Fibroblast of mammary gland (primary cell): ENCODE measurements at regions not wholly inside any gene's neighbourhood (a gene's known extent, or its start where the extent isn't known, plus 50 kb on each side); places are given as distances from the start of the nearest gene placed in this dataset.

Experiments
- DNase-seq: peaks from one replicate; pipeline ENCODE4 v3.0.0-alpha.2; 2010; ENCODE audit warnings: low read depth
- H3K4me3 ChIP-seq: 2 replicates; pipeline ENCODE4 v1.5.1; 2011; ENCODE audit warnings: low read depth, mild to moderate bottlenecking, low read length, moderate library complexity; ENCODE audit not compliant: control insufficient read depth
- CTCF ChIP-seq: conservative IDR thresholded peaks from 2 replicates; pipeline ENCODE4 v1.5.1; 2011; ENCODE audit warnings: low read depth, low read length, inconsistent platforms; ENCODE audit not compliant: control insufficient read depth, insufficient read depth

DNA sequence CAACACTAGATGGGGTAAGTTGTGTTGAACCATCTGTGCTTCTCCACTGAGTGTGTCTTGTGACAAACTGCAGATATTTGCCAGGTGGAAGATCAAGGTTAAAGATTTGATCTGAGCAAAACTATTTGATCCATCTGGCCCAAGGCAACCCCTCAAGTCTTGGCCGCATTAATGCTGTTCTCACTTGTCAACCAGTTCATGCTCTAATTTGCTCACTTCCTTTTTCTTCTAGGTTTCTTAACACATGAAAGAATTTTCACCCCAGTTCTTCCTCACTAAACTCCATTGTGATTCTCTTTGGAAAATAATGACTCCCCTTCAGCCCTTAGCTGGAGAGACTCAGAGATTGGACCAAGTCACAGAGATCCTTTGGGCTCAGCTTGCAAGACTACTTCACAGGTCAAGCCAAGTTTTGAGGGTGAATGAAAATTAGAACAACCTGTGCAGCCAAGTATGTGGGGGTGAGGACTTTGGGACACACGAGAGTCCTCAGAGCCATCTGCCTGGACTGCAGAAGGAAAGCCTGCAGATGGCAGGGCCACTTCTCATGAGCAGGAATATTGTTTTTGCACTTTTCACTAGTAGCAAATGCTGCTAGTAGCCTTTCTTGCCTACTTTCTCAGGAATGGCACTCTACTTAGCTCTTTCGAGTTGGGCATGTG, 166.5 kb downstream of the AXIN2 start:
- DNase-seq, result no peak
- H3K4me3 ChIP-seq, result no peak overlapping the region
- TF ChIP-seq CTCF, result no peak

DNA sequence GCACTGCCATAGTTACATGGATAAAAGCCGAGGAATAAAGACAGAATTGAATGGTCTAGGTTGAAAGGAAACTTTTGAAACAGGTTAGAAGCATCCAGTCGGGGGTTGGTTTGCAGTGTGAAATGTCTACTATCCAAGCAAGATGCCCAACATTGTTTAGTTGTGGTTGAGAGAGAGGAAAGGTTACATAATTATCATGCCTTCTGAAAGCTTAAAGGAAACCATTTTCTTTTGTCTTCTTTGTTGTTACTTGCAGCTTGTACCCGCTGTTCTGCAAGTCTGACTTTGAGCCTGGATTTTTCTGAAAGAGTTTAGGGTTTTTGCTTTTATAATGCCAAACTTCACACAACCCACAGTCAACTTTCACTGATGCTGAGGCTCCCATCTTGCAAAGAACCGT, 167.9 kb downstream of the AXIN2 start:
- TF ChIP-seq CTCF, result no peak
- no peak overlapping the region for H3K4me3 ChIP-seq
- DNase-seq, result no peak

GRCh38 chr17:65389949-65390348, 171.5 kb downstream of the AXIN2 start:
- no peak overlapping the region for H3K4me3 ChIP-seq
- peak; percentile 78 for DNase-seq
- no peak for TF ChIP-seq CTCF

DNA sequence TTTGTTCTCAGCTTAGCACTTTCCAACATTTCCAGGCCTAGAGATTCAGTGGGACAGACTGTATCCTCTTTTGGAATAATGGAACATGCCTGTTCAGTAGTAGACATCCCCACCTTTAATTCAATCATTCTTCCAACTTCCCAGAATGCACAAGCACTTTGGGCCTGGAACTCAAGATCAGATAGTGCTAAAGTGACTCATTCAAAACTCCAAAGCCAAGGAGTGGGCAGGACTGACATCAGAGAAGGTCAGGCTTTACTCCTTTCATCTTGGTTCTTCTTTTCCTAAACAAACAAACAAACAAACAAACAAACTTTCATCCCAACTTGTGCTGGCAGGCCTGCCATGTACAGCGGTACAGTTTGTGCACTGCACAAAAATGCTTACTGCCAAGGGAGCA, 172.0 kb downstream of the AXIN2 start:
- peak; percentile 68 for DNase-seq
- H3K4me3 ChIP-seq, result no peak overlapping the region
- TF ChIP-seq CTCF, result no peak

GRCh38 chr17:65388911-65389310, 172.5 kb downstream of the AXIN2 start:
- no peak for TF ChIP-seq CTCF
- DNase-seq, result peak; percentile 65
- no peak overlapping the region for H3K4me3 ChIP-seq

GRCh38 chr17:65387322-65387721, 174.1 kb downstream of the AXIN2 start:
- no peak for DNase-seq
- no peak for TF ChIP-seq CTCF
- no peak overlapping the region for H3K4me3 ChIP-seq

GRCh38 chr17:65385726-65386125, 175.7 kb downstream of the AXIN2 start:
- H3K4me3 ChIP-seq, result no peak overlapping the region
- TF ChIP-seq CTCF, result no peak
- no peak for DNase-seq
